Endothelial cell of umbilical vein (primary cell): ENCODE measurements at regions not wholly inside any gene's neighbourhood (a gene's known extent, or its start where the extent isn't known, plus 50 kb on each side); places are given as distances from the start of the nearest gene placed in this dataset.

Experiments
- CTCF ChIP-seq, 2 donors: IDR thresholded peaks; 1 replicate in 1 of 2; 2 replicates in 1 of 2; pipeline ENCODE4 v1.5.1; 2011; ENCODE audit warnings: low read length in 2 of 2, mild to moderate bottlenecking in 2 of 2, moderate library complexity in 2 of 2, control low read depth in 1 of 2, inconsistent platforms in 1 of 2, low read depth in 1 of 2; ENCODE audit not compliant: insufficient read depth in 1 of 2; ENCODE audit errors: extremely low read depth in 1 of 2
- EZH2 ChIP-seq: IDR thresholded peaks from 2 replicates; pipeline ENCODE4 v1.6.1; 2012; ENCODE audit warnings: borderline replicate concordance, low read depth, mild to moderate bottlenecking, moderate library complexity, low read length, inconsistent platforms; ENCODE audit not compliant: severe bottlenecking
- JUN ChIP-seq: IDR thresholded peaks from 2 replicates; pipeline ENCODE4 v1.6.1; 2011; ENCODE audit warnings: borderline replicate concordance, low read depth; ENCODE audit not compliant: insufficient read length, insufficient read depth
- MYC ChIP-seq: IDR thresholded peaks from one replicate; pipeline ENCODE4 v1.6.1; 2011; ENCODE audit warnings: mild to moderate bottlenecking, low read depth, low read length
- POLR2A ChIP-seq: IDR thresholded peaks from 2 replicates; pipeline ENCODE4 v1.6.1; 2012; ENCODE audit warnings: low read depth, mild to moderate bottlenecking, control low read depth, low read length
- POLR2AphosphoS5 ChIP-seq: IDR thresholded peaks from 2 replicates; pipeline ENCODE4 v1.6.1; 2012; ENCODE audit warnings: low read depth, mild to moderate bottlenecking, control low read depth, low read length, moderate library complexity; ENCODE audit not compliant: insufficient read depth

- TF ChIP-seq POLR2AphosphoS5 (no peak), MYC (no peak), EZH2 (no peak), CTCF (IDR thresholded peaks at IDR 0.05; ENCODE audit: extremely low read depth in 1 of 2, insufficient read depth in 1 of 2, low read depth in 1 of 2, low read length in 2 of 2) (no peak), POLR2A (no peak), JUN (no peak)
Measured at GRCh38 chr4:148740701-148741100, 298.5 kb upstream of the NR3C2 start.
